GM19239 (cell line): ENCODE measurements at regions not wholly inside any gene's neighbourhood (a gene's known extent, or its start where the extent isn't known, plus 50 kb on each side); places are given as distances from the start of the nearest gene placed in this dataset.
"Not testable (repeated sequence)": the region's sequence is repeated elsewhere in the genome, so short reads cannot be mapped to it uniquely, and the experiment has no call there.

ENCODE experiments used
- DNase-seq: peaks from one replicate; pipeline ENCODE4 v3.0.0; 2011; ENCODE audit warnings: low spot score; ENCODE audit not compliant: insufficient read length
- FAIRE-seq: peaks from 2 replicates; lab custom pipeline; 2011; peaks lifted over from hg19 to GRCh38; lab: Jason Lieb, UNC

DNA sequence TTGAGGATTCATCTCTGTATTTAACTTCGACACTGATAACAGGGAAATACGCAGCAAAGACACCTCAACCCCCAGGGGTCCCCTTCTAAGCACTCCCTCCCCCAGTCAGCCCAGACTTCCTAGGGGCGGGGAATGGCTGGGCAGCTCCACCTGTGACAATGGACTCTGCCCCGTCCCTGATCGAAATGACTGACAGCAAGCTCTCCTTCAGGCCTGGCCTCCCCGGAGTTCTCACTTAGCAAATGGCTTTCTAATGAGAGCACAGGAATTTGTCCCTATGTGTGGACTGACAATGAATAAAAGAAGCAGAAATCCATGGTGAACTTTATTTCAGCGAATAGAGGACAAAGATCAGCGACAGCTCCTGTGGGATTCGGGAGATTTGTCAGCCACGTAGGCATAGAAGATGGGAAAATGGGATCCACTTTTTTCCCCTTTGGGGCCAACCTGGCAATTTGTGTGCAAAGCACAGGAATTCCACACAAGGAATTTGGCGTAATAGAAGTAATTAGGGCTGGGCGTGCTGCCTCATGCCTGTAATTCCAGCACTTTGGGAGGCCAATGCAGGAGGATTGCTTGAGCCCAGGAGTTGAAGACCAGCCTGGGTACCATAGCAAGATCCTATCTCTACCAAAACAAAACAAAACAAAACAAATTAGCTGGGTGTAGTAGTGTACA lies 63.8 kb downstream of the TNFAIP2 start:
- DNase-seq (no peak), FAIRE-seq (no peak)

DNA sequence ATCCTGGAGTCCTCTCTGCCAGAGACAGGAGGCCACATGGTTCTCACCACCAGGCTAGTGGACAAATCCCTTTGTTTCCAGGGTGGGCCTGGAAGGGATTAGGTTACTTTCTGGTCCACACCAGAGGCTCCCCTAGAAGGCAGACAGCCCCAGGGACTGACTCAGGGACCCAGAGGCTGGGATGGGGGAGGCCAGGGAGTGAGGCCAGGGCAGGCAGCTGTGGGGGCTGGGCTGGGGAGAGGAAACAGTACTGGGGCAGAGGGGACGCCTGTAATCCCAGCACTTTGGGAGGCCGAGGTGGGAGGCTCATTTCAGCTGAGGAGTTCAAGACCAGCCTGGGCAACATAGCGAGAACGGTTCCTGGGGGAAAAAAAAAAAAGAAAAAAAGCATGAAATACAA lies 64.7 kb downstream of the TNFAIP2 start:
- FAIRE-seq, result no peak
- DNase-seq, result no peak

DNA sequence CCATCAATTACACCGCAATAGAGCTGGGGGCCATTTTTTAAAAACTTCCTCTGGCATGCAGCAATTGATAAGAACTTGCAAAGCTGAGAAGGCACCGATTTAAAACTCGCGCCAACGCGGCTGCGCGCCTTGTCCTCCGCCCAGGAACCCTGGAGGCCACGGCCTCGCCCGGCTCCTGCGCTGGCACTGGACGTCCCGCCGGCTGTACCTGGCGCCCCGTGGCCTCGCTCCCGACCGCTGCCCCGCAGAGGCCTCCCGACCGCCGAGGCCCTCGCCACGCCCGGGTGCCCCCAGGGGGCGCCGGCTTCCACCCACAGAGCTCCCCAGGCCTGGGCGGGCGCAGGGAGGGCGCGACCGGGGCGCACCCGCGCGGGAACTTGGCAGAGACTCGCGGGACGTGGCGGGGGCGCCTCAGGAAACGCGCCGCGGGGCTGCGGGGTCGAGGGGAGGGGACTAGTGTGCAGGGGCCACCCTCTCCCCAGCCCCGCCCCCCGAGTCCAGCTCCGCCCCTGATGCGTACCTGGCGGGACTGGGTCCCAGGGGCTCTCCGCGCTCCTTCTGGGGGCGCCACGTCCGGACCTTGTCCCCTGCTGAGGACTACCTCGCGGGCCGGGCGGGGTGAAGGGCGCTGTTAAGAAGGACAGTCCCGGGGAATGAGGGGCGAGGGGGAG lies 65.7 kb downstream of the TNFAIP2 start:
- no peak for FAIRE-seq
- no peak for DNase-seq

DNA sequence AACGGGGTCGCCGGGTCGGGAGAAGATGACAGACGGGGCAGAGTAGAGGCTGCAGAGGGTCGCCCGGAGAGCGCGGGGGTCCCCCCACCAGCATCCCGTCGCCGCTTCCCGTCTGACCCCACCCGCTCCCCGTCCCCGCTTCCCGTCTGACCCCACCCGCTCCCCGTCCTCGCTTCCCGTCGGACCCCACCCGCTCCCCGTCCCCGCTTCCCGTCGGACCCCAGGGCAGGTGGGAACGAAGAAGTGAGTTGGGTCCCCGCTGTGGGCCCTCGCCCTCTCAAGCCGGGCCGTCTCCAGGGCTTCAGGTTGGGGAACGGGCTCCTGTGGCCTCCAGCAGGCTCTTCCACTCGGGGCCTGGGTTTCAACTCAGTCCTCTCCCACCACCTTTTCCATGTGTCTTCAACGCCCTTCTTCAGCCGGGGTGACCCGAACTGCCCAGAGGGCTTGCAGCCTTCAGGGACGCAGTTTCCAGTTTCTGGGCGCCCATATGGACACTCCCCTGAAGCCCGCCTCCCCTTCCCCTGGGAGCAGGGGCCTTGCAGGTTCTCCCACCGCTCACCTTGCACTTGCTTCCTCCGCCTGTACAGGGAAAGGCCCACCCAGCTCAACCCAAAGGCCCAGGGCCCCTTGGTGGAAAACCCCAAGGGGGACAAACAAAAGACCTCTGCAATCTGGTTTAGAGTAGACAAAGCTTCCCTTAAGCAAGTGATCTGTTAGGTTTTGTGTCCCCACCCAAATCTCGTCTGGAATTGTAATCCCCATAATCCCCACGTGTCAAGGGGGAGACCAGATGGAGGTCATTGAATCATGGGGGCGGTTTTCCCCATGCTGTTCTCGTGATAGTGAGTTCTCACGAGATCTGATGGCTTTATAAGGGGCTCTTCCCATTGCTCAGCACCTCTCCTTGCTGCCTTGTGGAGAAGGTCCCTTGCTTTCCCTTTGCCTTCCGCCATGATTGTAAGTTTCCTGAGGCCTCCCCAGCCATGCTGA lies 66.5 kb downstream of the TNFAIP2 start:
- FAIRE-seq, result no peak

DNA sequence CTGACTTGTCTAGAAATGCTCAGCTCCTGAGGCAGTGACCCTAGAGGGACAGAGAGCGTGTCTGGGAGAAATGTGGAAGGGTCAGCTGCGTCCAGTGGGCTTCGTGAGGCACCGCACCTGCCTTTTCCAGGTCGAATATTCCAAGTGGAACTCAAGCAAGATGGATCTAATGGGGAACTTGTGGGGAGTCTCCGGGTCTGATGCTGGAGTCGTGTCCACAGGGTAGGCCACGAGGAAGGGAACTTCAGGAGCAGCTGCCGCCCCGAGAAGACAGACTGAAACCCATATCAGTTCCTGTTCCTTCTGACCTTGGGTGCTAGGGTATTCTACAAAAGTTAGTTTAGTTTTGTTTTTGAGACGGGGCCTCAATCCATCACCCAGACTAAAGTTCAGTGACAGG lies 67.5 kb downstream of the TNFAIP2 start:
- DNase-seq, result no peak
- no peak for FAIRE-seq

More for the DNA sequence above, 66.5 kb downstream of the TNFAIP2 start:
- no peak for DNase-seq

DNA sequence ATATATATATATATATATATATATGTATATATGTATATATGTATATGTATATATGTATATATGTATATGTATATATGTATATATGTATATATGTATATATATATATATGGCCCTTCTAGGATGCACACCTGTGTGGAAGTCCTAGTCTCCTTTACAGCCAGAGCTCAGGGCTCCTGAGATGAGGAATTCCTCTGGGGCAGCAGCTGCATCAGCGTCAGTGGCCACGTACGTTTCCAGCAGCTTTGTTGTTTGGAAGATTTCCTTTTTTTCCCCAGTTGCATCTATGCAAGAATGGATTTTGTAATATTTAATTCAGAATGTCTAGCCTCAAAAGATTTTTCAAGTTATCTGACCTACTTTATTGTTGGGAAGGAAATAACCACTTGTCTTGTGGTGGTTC lies 68.6 kb downstream of the TNFAIP2 start:
- no peak for FAIRE-seq

DNA sequence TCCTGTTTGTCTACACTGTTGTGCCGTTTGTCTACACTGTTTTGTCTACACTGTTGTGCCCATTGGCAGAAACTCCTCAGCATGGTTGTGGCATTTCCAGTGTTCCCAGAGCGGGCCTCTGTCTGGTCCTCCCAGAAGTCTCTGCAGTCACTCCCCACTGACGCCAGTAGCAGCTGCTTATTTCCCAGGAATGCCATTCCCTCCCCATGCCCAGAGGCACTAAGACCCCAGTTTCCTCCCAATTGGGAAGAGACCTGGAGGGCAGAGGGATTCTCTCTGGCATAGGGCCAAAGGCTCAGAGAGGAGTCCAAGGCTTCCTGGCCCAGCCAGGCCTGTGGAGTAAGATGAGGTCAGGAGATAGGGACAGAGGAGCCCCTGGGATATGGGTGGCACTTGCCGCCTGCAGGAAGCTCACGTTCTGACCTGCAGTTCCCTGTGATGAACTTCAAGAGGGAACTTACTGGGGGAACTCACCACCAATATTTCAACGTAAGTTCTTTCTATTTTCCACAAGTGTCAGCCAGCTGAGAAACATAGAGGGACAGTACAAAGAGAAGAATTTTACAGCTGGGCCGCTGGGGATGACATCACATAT lies 69.1 kb downstream of the TNFAIP2 start:
- no peak for FAIRE-seq

More for the DNA sequence above, 68.6 kb downstream of the TNFAIP2 start:
- DNase-seq, result no peak

DNA sequence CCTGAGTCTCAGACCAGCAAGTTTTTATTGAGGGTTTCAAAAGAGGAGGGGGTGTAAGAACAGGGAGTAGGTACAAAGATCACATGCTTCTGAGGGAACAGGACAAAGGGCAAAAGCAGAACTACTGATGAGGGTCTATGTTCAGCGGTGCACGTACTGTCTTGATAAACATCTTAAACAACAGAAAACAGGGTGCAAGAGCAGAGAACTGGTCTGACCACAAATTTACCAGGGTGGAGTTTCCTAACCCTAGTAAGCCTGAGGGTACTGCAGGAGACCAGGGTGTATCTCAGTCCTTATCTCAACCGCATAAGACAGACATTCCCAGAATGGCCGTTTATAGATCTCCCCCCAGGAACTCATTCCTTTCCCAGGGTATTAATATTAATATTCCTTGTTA lies 69.6 kb downstream of the TNFAIP2 start:
- not testable (repeated sequence) for FAIRE-seq, DNase-seq

More for the DNA sequence above, 69.1 kb downstream of the TNFAIP2 start:
- DNase-seq, result no peak

DNA sequence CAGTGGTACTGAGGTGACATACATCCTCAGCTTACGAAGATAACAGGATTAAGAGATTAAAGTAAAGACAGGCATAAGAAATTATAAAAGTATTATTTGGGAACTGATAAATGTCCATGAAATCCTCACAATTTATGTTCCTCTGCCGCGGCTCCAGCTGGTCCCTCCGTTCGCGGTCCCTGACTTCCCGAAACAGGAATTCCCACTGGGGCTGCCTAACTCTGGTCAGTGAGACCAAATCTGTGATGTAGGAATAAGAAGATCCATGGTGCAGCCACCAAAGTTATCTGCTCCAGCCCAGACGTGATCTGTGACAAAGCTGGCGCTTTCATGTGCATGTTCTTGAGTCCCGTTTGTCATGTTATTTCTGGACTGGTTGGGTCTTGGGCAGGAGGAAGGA lies 70.2 kb downstream of the TNFAIP2 start:
- not testable (repeated sequence) for FAIRE-seq, DNase-seq

DNA sequence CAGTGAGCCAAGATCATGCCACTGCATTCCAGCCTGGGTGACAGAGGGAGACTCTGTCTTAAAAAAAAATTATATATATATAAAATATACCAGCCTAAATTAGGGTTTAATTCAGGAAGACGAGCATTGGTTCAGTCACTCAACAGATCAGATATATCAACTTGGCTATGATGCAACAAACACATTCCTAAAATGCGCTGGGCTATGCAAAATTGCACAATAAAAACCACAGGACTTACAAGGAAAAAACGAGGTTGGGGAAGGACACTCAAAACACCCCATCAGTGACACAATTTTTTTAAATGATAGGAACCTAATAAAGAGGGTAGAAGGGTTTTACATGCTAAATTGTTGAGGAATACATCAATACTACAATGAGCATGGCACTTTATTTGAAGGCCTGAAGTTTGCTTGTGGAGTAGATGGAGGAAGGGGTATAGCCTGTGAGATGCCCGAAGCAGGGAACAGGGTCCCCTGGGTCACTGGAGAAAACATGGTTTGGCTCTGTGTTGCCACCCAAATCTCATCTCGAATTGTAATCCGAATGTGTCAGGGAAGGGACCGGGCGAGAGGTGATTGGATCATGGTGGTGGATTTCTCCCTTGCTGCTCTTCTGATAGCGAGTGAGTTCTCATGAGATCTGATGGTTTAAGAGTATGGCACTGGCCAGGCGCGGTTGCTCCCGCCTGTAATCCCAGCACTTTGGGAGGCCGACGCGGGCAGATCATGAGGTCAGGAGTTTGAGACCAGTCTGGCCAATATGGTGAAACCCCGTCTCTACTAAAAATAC lies 71.2 kb downstream of the TNFAIP2 start:
- FAIRE-seq (no peak), DNase-seq (no peak)

DNA sequence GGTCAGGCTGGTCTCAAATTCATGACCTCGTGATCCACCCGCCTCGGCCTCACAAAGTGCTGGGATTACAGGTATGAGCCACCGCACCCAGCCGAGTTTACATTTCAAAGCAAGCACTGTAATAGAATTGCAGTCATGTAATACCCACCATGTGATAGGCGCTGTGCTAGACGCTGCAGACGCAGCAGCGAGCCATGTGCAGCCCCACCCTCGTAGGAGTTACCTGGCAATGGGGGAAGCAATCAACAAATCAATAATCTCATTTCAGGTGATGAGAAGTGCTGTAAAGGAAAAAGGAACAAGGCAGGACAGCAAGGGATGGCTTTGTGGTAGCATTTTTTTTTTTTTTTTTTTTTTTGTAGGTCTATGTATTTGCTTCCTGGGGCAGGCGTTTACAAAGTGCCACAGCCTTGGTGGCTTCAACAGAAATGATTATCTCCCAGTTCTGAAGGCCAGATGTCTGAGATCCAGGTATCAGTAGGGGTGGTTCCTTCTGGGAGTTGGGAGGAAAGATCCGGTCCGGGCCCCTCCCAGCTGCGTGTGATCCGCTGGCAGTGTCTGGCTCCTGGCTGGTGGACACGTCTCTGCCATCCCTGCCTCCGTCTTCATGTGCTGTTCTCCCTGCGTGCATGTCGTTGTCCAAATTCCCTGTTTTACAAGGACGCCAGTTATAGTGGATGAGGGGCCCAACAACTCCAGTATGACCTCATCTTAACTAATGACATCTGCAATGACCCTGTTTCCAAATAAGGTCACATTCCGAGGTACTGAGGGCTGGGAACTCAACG lies 72.8 kb downstream of the TNFAIP2 start:
- no peak for FAIRE-seq

DNA sequence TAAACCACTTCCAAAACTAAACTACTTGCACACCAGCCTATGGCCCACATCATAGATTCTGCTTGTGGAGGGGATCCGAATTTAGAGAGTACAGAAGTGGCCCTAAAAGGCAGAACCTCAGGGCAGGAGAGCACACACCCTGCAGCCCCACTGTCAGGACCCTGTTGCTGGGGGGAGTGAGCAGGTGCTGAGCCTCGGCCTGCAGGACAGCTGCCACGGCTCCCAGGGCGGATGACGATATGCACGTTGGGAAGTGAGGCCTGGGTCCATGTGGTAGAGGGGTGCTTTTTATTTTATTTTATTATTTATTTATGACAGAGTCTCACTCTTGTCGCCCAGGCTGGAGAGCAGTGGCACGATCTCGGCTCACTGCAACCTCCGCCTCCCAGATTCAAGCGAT lies 73.5 kb downstream of the TNFAIP2 start:
- FAIRE-seq (no peak), DNase-seq (no peak)

More for the DNA sequence above, 72.8 kb downstream of the TNFAIP2 start:
- DNase-seq, result no peak

DNA sequence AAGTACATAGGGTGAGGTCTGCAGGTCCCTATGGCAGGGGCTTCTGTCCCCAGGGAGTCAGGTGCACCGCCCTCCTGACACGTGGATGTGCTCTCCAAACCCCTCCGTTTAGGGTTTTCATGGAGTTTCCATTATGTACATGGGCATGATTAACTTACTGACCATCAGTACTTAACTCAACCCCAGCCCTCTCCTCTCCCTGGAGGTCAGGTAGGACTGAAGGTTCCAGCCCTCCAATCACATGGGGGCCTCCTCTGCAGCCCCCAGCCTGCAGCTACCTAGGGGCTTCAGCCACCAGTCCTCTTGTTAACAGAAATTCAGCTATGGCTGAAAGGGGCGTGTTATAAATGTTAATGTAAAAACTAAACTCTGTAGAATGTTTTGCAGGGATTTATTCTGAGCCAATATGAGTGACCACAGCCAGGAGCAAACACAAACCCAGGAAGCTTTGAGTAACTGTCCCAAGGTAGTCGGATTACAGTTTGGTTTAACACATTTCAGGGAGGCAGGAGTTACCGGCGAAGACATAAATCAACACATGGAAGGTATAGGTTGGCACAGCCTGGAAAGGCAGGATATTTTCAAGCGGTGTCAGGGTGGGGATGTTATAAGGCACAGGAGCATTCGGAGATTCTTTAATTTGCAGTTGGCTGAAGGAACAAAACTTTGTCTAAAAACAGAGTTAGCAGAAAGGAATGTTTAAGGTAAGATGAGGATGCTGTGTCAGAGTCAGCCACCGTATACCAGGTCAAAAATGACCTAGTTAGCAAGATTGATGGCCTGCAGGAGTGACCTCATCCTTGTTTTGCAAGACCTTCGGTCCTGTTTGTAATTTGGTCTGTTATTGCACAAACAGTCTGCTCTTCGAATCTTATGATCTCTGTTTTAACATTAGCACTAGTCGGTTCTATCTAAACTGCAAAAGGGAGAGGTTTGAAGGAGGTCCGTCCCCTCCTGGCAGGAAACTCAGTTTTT lies 75.2 kb downstream of the TNFAIP2 start:
- no peak for DNase-seq
- no peak for FAIRE-seq

DNA sequence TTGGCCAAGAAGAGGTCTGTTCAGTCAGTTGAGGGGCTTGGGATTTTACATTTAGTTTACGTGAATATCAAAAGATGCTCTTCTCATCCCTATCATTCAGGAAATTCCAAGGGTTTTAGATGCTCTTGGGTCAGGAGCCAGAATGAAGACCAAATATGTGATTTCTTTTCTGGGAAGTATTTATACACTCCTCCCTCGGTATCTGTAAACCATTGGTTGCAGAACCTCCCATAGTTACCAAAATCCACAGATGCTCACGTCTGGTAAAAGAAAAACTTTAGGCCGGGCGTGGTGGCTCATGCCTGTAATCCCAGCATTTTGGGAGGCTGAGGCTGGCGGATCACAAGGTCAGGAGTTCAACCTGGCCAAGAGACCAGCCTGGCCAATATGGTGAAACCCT lies 75.9 kb downstream of the TNFAIP2 start:
- FAIRE-seq, result no peak
- no peak for DNase-seq

DNA sequence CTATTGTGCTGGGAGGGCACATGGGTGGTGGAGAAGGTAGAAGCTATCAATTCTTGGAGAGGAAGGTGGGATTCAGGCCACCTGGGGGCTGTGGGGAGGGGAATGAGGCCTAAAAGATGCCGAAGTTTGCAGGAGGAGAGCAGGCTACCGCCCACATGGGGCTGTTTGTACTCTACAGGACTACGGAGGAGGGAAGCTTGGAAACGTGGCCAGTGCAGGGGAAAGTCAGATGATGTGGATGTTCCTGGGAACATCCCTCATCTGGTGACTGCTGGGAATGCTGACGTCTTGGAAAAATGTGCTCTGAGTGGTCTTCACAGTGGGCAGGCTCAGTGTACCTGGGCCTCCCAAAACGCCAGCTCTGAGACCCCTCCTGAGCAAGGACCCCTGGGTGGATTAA lies 78.5 kb downstream of the TNFAIP2 start:
- DNase-seq (no peak), FAIRE-seq (no peak)

DNA sequence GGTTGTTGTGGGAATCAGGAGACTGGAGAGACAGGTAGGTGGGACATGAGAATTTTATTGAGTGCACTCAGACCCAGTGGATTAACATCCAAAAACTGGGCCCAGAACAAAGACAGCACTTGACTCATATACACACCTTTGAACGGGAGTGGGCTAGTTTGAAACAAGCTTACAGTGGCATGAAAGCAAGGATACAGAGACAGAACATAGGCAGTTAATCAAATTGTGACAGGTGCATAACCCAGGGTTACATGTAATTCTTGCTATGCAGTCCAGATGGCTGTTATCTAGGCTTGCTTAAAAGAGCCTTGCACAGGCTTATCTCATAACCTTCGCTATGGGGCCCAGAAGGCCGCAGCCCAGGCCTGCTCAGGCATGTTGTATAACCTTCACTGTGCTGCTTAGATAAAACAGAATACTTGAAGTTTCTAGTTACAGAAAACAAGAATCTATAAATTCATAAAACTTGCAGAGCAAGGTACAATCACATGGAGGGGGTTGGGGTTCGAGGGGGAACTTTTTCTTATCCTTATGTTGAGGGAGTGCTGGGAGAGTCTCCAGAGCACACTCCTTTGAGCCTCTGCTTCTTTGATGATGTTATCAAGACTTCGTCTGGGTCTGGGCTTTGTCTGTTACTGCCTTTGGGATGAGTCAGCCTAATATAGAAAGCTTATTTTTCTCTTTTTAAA lies 81.7 kb downstream of the TNFAIP2 start:
- FAIRE-seq, result no peak
- no peak for DNase-seq

DNA sequence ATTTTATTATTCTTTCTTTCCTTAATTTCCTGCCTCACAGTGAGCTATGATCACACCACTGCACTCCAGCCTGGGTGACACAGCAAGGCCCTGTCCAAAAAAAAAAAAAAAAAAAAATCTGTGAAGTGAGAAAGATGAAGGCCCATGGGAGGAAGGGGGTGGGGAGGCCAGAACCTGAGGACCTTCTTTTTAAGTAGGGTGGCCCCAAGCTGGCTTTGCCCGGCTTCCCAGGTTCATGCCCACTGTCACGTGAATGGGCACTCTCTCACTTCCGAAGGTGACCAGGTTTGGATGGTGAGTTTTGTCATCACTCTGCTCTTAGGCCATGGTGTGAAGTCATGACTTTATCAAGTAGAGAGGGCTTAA lies 82.3 kb downstream of the TNFAIP2 start:
- DNase-seq (no peak), FAIRE-seq (no peak)
